Ishikawa (cell line): ENCODE measurements at regions not wholly inside any gene's neighbourhood (a gene's known extent, or its start where the extent isn't known, plus 50 kb on each side); places are given as distances from the start of the nearest gene placed in this dataset.

Experiments
- CEBPB ChIP-seq: IDR thresholded peaks from 2 replicates; pipeline ENCODE4 v1.6.1; 2012
- CREB1 ChIP-seq: IDR thresholded peaks from 2 replicates; pipeline ENCODE4 v1.6.1; 2012; ENCODE audit warnings: low read depth
- EGR1 ChIP-seq: IDR thresholded peaks from 2 replicates; pipeline ENCODE4 v1.6.1; 2012
- EP300 ChIP-seq: IDR thresholded peaks from 2 replicates; pipeline ENCODE4 v1.6.1; 2012; ENCODE audit warnings: borderline replicate concordance
- FOXM1 ChIP-seq: IDR thresholded peaks from 2 replicates; pipeline ENCODE4 v1.6.1; 2012; ENCODE audit warnings: low read depth, borderline replicate concordance
- NFIC ChIP-seq: IDR thresholded peaks from 2 replicates; pipeline ENCODE4 v1.6.1; 2012
- RAD21 ChIP-seq: IDR thresholded peaks from 2 replicates; pipeline ENCODE4 v1.6.1; 2012; ENCODE audit warnings: low read depth
- TAF1 ChIP-seq: IDR thresholded peaks from 2 replicates; pipeline ENCODE4 v1.6.1; 2012; ENCODE audit warnings: low read depth, mild to moderate bottlenecking
- TCF12 ChIP-seq: IDR thresholded peaks from 2 replicates; pipeline ENCODE4 v1.6.1; 2012; ENCODE audit warnings: low read depth
- TEAD4 ChIP-seq: IDR thresholded peaks from 2 replicates; pipeline ENCODE4 v1.6.1; 2012
- YY1 ChIP-seq: IDR thresholded peaks from 2 replicates; pipeline ENCODE4 v1.6.1; 2012; ENCODE audit warnings: low read depth
- ZBTB7A ChIP-seq: IDR thresholded peaks from 2 replicates; pipeline ENCODE4 v1.6.1; 2012; ENCODE audit warnings: low read depth
- TF ChIP-seq, protein P1 (sequence below): IDR thresholded peaks from 2 replicates; pipeline ENCODE4 v1.6.1; 2012
- TF ChIP-seq, protein P2 (sequence below): IDR thresholded peaks from 2 replicates; pipeline ENCODE4 v1.6.1; 2012
- TF ChIP-seq, protein P3 (sequence below): IDR thresholded peaks from 2 replicates; pipeline ENCODE4 v1.6.1; 2012; ENCODE audit warnings: low read depth, mild to moderate bottlenecking

DNA sequence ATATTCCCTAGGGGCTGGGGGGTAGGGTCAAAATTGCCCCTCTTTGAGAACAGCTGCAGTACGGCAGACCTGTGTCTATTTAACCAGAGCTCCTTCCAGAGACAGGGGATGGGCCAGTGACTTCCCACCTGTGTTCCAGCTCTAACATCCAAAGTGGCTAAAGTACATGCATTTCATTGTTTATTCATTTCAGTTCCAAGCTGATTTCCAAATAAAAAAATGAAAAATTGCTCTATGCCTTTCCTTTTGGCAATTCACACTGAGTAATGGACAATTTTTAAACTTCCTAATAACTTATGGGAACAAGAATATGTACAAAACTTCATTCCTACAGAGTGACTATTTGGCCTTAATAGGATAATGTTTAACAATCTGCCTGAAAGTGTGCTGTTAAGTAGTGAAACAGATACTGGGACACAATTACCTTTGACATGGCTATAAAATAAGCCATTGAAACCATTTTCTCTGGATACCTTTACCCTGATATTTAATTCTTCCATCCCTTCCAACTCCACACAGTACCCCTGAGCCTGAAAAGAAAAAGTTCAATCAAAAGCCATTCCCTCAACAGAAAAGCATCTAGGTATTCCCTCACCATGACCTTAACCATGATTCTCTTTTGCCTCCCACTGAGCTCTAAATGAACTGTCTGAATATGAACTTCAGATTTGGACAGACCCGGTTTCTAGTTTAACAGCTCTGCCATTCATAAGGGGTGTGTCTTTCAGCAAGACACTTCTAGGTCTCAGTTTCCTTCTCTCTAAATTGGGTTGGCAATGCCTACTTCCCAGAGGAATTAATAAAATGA lies 73.1 kb downstream of the RDH14 start:
- no peak for TF ChIP-seq RAD21

DNA sequence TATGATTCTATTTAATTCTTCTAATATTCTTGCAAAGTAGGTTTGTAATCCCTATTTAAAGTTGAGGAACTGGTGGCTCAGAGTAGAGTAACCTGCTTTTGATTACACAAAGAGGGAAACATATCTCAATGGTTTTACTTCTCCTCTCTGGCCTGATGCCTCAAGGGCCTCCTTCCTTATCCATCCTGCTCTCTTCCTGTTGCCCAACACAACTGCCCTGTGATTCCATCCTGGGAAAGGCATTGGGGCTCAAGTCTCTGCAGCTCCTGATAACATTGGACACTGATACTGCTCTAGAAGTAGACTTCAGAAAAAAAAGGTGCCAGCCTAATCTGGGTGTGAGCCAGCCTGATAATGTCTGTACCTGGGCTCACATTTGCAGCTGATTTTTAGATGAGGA lies 75.8 kb downstream of the RDH14 start:
- TF ChIP-seq TCF12 (no peak), FOXM1 (no peak), TAF1 (no peak), TEAD4 (no peak), CEBPB (no peak), NFIC (no peak), CREB1 (no peak), YY1 (no peak), EGR1 (no peak), RAD21 (no peak)
- TF ChIP-seq, protein P1, sequence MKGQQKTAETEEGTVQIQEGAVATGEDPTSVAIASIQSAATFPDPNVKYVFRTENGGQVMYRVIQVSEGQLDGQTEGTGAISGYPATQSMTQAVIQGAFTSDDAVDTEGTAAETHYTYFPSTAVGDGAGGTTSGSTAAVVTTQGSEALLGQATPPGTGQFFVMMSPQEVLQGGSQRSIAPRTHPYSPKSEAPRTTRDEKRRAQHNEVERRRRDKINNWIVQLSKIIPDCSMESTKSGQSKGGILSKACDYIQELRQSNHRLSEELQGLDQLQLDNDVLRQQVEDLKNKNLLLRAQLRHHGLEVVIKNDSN, result no peak
- TF ChIP-seq, protein P2, sequence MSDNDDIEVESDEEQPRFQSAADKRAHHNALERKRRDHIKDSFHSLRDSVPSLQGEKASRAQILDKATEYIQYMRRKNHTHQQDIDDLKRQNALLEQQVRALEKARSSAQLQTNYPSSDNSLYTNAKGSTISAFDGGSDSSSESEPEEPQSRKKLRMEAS, result no peak

DNA sequence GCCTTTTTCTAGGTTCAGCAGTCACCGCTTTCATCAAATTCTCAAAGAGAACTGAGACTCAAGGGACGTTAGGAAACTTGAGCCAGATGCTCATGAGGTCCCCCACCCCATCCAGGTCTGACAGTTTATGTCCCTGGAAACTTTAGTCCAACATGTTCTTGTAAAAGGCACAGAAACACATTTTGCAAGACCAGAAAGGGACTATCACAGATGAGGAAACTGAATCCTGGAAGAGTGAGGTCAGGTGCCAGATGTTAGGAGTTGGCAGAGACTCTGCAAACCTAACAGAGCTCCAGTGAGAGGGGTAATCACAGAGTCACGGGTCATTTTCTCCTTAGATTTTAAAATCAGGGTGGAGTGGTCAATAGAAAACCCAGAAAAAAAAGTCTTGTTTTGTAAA lies 76.6 kb downstream of the RDH14 start:
- TF ChIP-seq, protein P2, result no peak
- no peak for TF ChIP-seq EP300
- no peak for TF ChIP-seq CEBPB
- TF ChIP-seq TEAD4, result no peak
- no peak for TF ChIP-seq TAF1
- no peak for TF ChIP-seq RAD21
- TF ChIP-seq, protein P1, result no peak
- TF ChIP-seq FOXM1, result no peak

DNA sequence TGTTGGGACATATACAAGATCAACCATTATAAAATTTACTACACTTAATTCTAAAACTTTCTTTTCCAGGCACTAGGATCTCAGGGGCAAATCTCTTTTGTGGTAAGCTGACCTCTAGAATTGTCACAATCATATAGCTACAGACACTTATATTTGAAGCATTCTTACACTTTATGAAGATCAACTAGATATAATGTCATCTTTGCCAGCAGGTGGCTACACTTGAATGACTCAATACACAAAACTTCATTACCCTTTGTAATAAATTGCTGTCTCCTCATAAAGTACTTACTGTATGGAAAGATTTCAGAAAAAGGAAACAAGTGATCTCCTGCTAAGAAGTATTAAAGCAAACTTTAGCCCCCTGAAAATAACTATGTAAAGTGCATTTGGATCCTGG lies 77.8 kb downstream of the RDH14 start:
- TF ChIP-seq NFIC (no peak), YY1 (no peak), EGR1 (no peak), CREB1 (no peak), EP300 (no peak), ZBTB7A (no peak), TEAD4 (no peak)
- TF ChIP-seq, protein P3, sequence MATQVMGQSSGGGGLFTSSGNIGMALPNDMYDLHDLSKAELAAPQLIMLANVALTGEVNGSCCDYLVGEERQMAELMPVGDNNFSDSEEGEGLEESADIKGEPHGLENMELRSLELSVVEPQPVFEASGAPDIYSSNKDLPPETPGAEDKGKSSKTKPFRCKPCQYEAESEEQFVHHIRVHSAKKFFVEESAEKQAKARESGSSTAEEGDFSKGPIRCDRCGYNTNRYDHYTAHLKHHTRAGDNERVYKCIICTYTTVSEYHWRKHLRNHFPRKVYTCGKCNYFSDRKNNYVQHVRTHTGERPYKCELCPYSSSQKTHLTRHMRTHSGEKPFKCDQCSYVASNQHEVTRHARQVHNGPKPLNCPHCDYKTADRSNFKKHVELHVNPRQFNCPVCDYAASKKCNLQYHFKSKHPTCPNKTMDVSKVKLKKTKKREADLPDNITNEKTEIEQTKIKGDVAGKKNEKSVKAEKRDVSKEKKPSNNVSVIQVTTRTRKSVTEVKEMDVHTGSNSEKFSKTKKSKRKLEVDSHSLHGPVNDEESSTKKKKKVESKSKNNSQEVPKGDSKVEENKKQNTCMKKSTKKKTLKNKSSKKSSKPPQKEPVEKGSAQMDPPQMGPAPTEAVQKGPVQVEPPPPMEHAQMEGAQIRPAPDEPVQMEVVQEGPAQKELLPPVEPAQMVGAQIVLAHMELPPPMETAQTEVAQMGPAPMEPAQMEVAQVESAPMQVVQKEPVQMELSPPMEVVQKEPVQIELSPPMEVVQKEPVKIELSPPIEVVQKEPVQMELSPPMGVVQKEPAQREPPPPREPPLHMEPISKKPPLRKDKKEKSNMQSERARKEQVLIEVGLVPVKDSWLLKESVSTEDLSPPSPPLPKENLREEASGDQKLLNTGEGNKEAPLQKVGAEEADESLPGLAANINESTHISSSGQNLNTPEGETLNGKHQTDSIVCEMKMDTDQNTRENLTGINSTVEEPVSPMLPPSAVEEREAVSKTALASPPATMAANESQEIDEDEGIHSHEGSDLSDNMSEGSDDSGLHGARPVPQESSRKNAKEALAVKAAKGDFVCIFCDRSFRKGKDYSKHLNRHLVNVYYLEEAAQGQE, result no peak

DNA sequence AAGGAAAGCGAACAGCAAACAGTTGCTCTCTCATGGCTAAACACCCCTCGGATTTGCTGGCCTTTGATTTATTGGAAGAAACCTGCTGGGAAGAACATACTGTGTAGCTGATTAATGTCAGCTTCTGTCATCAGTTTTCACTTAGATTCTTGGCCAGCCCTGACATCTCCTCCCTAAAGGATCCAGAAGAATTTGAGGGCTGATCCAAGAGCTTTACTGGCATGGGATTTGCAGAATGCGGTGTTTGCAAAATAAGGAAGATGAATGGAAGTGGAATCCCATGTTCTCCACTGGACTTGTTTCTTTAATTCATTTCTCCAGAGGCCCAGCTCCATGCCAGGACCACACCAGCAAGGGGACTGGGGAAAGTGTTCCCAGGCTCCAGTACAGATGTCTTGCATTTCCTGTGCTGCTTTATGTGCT lies 80.5 kb downstream of the RDH14 start:
- TF ChIP-seq ZBTB7A (no peak), CEBPB (no peak)
- TF ChIP-seq, protein P1, result no peak

DNA sequence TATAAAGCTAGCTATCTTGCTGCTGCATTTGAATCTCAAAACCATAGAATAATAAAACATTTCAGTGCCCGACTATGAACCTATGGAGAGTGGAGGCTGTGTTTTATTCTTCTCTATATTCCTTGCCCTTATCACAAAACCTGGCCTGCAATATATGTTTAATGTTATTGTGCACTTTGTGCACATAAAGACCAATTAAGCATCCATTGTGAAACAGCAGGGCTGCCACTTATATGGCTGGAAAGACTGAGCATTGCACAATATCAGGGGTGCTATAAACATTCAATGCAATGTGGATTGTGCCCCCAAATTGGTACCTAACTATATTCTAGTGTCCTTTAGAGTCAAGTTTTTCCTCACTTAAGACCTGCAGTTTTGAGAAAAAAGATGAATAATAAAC lies 83.2 kb downstream of the RDH14 start:
- no peak for TF ChIP-seq RAD21

DNA sequence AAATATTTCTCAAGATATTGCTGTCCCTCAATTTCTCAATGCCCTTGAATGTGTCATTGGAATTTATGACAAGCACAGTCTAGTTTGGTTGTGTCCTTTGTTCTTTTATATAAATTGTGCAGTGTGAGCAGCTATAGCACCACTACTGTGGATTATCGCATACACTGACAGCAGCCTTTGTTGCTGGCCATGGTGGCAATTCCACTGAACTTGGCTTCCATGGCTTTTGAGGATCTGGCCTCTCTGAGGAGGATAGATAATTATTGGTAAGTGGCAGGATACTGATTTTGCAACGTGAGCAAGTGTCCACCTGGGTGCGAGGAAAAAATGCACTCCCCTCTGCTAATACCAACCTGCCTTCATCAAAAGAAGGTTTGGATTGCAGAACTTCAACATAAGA lies 84.0 kb downstream of the RDH14 start:
- TF ChIP-seq TCF12, result no peak
- no peak for TF ChIP-seq ZBTB7A

DNA sequence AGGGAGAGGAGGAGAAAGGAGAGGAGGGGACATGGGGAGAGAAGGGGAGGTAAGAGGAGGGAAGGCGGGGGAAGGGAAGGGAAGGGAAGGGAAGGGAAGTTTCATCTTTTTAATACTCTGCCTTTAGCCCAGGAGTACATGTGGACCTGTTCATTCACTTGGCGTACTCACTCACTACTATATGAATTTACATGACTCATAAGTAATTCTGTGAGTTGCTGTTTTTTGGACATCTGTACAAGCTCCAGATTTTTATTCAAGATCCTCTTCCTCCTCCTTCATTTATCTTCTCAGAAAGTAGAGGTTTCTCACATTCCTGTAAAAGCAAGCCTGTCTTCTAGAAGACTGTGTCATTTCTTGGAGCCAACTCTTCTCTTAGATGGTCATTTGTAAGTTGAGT lies 84.6 kb downstream of the RDH14 start:
- no peak for TF ChIP-seq TCF12
- TF ChIP-seq FOXM1, result no peak
- TF ChIP-seq ZBTB7A, result no peak
- TF ChIP-seq YY1, result no peak
